ENCODE measurements at regions not wholly inside any gene's neighbourhood (a gene's known extent, or its start where the extent isn't known, plus 50 kb on each side); places are given as distances from the start of the nearest gene placed in this dataset.

- intact Hi-C loops (cut with DNase I), result no loop called here
- TF ChIP-seq POLR2A (IDR thresholded peaks at IDR 0.05) (no peak), CTCF (IDR thresholded peaks at IDR 0.05) (no peak)
- H3K9me3 ChIP-seq, result no peaks in the 10 kb centered on the region
- DNase-seq (no peak), ATAC-seq (no peak)
- no peaks in the 10 kb centered on the region for H3K4me1 ChIP-seq
- no peaks in the 10 kb centered on the region for H3K27me3 ChIP-seq
- WGBS, 2 donors, result 35 to 47% methylated on average over 1 of the region's 1 CpG
- no peak overlapping the region for H3K4me3 ChIP-seq
- no peak overlapping the region for H3K27ac ChIP-seq
- no peaks in the 10 kb centered on the region for H3K36me3 ChIP-seq (replicated peaks in 1 of 2; ENCODE audit: insufficient read depth in 1 of 2, low read depth in 2 of 2)
These were observed 670.4 kb upstream of the CDH6 start for GRCh38 chr5:30523061-30523460.

- Histone ChIP-seq H3K4me3 (no peak overlapping the region), H3K36me3 (replicated peaks in 1 of 2; ENCODE audit: insufficient read depth in 1 of 2, low read depth in 2 of 2) (no peaks in the 10 kb centered on the region), H3K27me3 (no peaks in the 10 kb centered on the region), H3K27ac (peak overlapping the region in 1 of 4 donors; percentile 58), H3K4me1 (peaks cover 5% of the 10 kb centered on the region), H3K9me3 (no peaks in the 10 kb centered on the region)
- DNase-seq (no peak), ATAC-seq (peak; percentile 81)
- TF ChIP-seq POLR2A (IDR thresholded peaks at IDR 0.05) (no peak), CTCF (IDR thresholded peaks at IDR 0.05) (no peak)
- 23 to 26% methylated on average over 4 of the region's 4 CpGs for WGBS, 2 donors
- intact Hi-C loops (cut with DNase I), result no loop called here
These were observed 688.2 kb upstream of the CDH6 start for GRCh38 chr5:30505014-30505886.

GRCh38 chr5:30502277-30502676 is 691.2 kb upstream of the CDH6 start:
- intact Hi-C loops (cut with DNase I), result no loop called here
- DNase-seq (no peak), ATAC-seq (no peak)
- TF ChIP-seq CTCF (IDR thresholded peaks at IDR 0.05) (no peak), POLR2A (IDR thresholded peaks at IDR 0.05) (no peak)
- H3K27ac ChIP-seq, result no peak overlapping the region
- peaks cover 5% of the 10 kb centered on the region for H3K4me1 ChIP-seq
- no peaks in the 10 kb centered on the region for H3K27me3 ChIP-seq
- H3K4me3 ChIP-seq, result no peak overlapping the region
- no peaks in the 10 kb centered on the region for H3K36me3 ChIP-seq (replicated peaks in 1 of 2; ENCODE audit: insufficient read depth in 1 of 2, low read depth in 2 of 2)
- no peaks in the 10 kb centered on the region for H3K9me3 ChIP-seq

- Histone ChIP-seq H3K4me3 (no peak overlapping the region), H3K27ac (no peak overlapping the region), H3K27me3 (no peaks in the 10 kb centered on the region), H3K36me3 (replicated peaks in 1 of 2; ENCODE audit: insufficient read depth in 1 of 2, low read depth in 2 of 2) (no peaks in the 10 kb centered on the region), H3K9me3 (no peaks in the 10 kb centered on the region), H3K4me1 (peaks cover 5% of the 10 kb centered on the region)
- no peak for TF ChIP-seq CTCF (IDR thresholded peaks at IDR 0.05)
- intact Hi-C loops (cut with DNase I), result no loop called here
- 37 to 41% methylated on average over 3 of the region's 3 CpGs for WGBS, 2 donors
- DNase-seq (no peak), ATAC-seq (no peak)
These were observed 692.4 kb upstream of the CDH6 start for GRCh38 chr5:30501065-30501464.

- Histone ChIP-seq H3K9me3 (no peaks in the 10 kb centered on the region), H3K27me3 (no peaks in the 10 kb centered on the region), H3K4me1 (peaks cover 5% of the 10 kb centered on the region), H3K36me3 (replicated peaks in 1 of 2; ENCODE audit: insufficient read depth in 1 of 2, low read depth in 2 of 2) (no peaks in the 10 kb centered on the region), H3K27ac (no peak overlapping the region), H3K4me3 (no peak overlapping the region)
- no peak for ATAC-seq
- DNase-seq, result no peak
- TF ChIP-seq POLR2A (IDR thresholded peaks at IDR 0.05) (no peak), CTCF (IDR thresholded peaks at IDR 0.05) (no peak)
- 53% methylated on average over 2 of the region's 2 CpGs for WGBS, 2 donors
- intact Hi-C loops (cut with DNase I), result no loop called here
These were observed 693.0 kb upstream of the CDH6 start for GRCh38 chr5:30500513-30500912.

All from body of pancreas (tissue), 4 donors.